ENCODE measurements at regions not wholly inside any gene's neighbourhood (a gene's known extent, or its start where the extent isn't known, plus 50 kb on each side); places are given as distances from the start of the nearest gene placed in this dataset.
"Not testable (repeated sequence)": the region's sequence is repeated elsewhere in the genome, so short reads cannot be mapped to it uniquely, and the experiment has no call there.

GRCh38 chr5:39759701-39760100 lies 334.9 kb upstream of the DAB2 start:
- Histone ChIP-seq H3K4me3 (ENCODE audit: low read length) (no peak overlapping the region), H3K36me3 (ENCODE audit: control insufficient read depth, low read depth, low read length) (no peaks in the 10 kb centered on the region), H3K9ac (ENCODE audit: low read length) (no peak overlapping the region), H3K4me1 (ENCODE audit: control insufficient read depth, low read depth, low read length) (no peaks in the 10 kb centered on the region), H3K9me3 (ENCODE audit: control insufficient read depth, low read depth, low read length) (no peaks in the 10 kb centered on the region), H3K27me3 (ENCODE audit: control insufficient read depth, insufficient read depth, low read length) (no peaks in the 10 kb centered on the region), H3K27ac (ENCODE audit: low read length) (no peak overlapping the region)

GRCh38 chr5:39758426-39758825 lies 333.6 kb upstream of the DAB2 start:
- Histone ChIP-seq H3K4me1 (ENCODE audit: control insufficient read depth, low read depth, low read length) (no peaks in the 10 kb centered on the region), H3K27ac (ENCODE audit: low read length) (no peak overlapping the region), H3K9ac (ENCODE audit: low read length) (no peak overlapping the region)

GRCh38 chr5:39757131-39757530 lies 332.4 kb upstream of the DAB2 start:
- Histone ChIP-seq H3K36me3 (ENCODE audit: control insufficient read depth, low read depth, low read length) (no peaks in the 10 kb centered on the region), H3K27ac (ENCODE audit: low read length) (no peak overlapping the region), H3K4me1 (ENCODE audit: control insufficient read depth, low read depth, low read length) (no peaks in the 10 kb centered on the region), H3K9me3 (ENCODE audit: control insufficient read depth, low read depth, low read length) (no peaks in the 10 kb centered on the region), H3K4me3 (ENCODE audit: low read length) (no peak overlapping the region), H3K27me3 (ENCODE audit: control insufficient read depth, insufficient read depth, low read length) (no peaks in the 10 kb centered on the region), H3K9ac (ENCODE audit: low read length) (no peak overlapping the region)

More at GRCh38 chr5:39758426-39758825, 333.6 kb upstream of the DAB2 start:
- Histone ChIP-seq H3K4me3 (ENCODE audit: low read length) (no peak overlapping the region), H3K9me3 (ENCODE audit: control insufficient read depth, low read depth, low read length) (no peaks in the 10 kb centered on the region), H3K36me3 (ENCODE audit: control insufficient read depth, low read depth, low read length) (no peaks in the 10 kb centered on the region), H3K27me3 (ENCODE audit: control insufficient read depth, insufficient read depth, low read length) (no peaks in the 10 kb centered on the region)

GRCh38 chr5:39755986-39756385 lies 331.2 kb upstream of the DAB2 start:
- H3K9ac ChIP-seq (ENCODE audit: low read length) = no peak overlapping the region
- no peak overlapping the region for H3K27ac ChIP-seq (ENCODE audit: low read length)

GRCh38 chr5:39755452-39755851 lies 330.7 kb upstream of the DAB2 start:
- Histone ChIP-seq H3K36me3 (ENCODE audit: control insufficient read depth, low read depth, low read length) (no peaks in the 10 kb centered on the region), H3K9ac (ENCODE audit: low read length) (no peak overlapping the region), H3K4me1 (ENCODE audit: control insufficient read depth, low read depth, low read length) (no peaks in the 10 kb centered on the region), H3K27me3 (ENCODE audit: control insufficient read depth, insufficient read depth, low read length) (no peaks in the 10 kb centered on the region), H3K9me3 (ENCODE audit: control insufficient read depth, low read depth, low read length) (no peaks in the 10 kb centered on the region), H3K4me3 (ENCODE audit: low read length) (no peak overlapping the region), H3K27ac (ENCODE audit: low read length) (no peak overlapping the region)

More at GRCh38 chr5:39755986-39756385, 331.2 kb upstream of the DAB2 start:
- H3K36me3 ChIP-seq (ENCODE audit: control insufficient read depth, low read depth, low read length) = no peaks in the 10 kb centered on the region
- no peaks in the 10 kb centered on the region for H3K4me1 ChIP-seq (ENCODE audit: control insufficient read depth, low read depth, low read length)
- no peaks in the 10 kb centered on the region for H3K9me3 ChIP-seq (ENCODE audit: control insufficient read depth, low read depth, low read length)
- no peak overlapping the region for H3K4me3 ChIP-seq (ENCODE audit: low read length)
- H3K27me3 ChIP-seq (ENCODE audit: control insufficient read depth, insufficient read depth, low read length) = no peaks in the 10 kb centered on the region

- H3K27ac ChIP-seq (ENCODE audit: low read length); H3K27me3 ChIP-seq (ENCODE audit: control insufficient read depth, insufficient read depth, low read length); H3K9me3 ChIP-seq (ENCODE audit: control insufficient read depth, low read depth, low read length); H3K4me1 ChIP-seq (ENCODE audit: control insufficient read depth, low read depth, low read length); H3K36me3 ChIP-seq (ENCODE audit: control insufficient read depth, low read depth, low read length); H3K4me3 ChIP-seq (ENCODE audit: low read length); H3K9ac ChIP-seq (ENCODE audit: low read length): not testable (repeated sequence)
These were observed 329.0 kb upstream of the DAB2 start for GRCh38 chr5:39753747-39754146.

GRCh38 chr5:39750661-39751060 lies 325.9 kb upstream of the DAB2 start:
- Histone ChIP-seq H3K9me3 (ENCODE audit: control insufficient read depth, low read depth, low read length) (no peaks in the 10 kb centered on the region), H3K4me3 (ENCODE audit: low read length) (no peak overlapping the region), H3K9ac (ENCODE audit: low read length) (no peak overlapping the region), H3K36me3 (ENCODE audit: control insufficient read depth, low read depth, low read length) (no peaks in the 10 kb centered on the region), H3K4me1 (ENCODE audit: control insufficient read depth, low read depth, low read length) (no peaks in the 10 kb centered on the region), H3K27me3 (ENCODE audit: control insufficient read depth, insufficient read depth, low read length) (no peaks in the 10 kb centered on the region), H3K27ac (ENCODE audit: low read length) (no peak overlapping the region)

GRCh38 chr5:39742916-39743315 lies 318.1 kb upstream of the DAB2 start:
- Histone ChIP-seq H3K27me3 (ENCODE audit: control insufficient read depth, insufficient read depth, low read length) (no peaks in the 10 kb centered on the region), H3K4me3 (ENCODE audit: low read length) (no peak overlapping the region), H3K36me3 (ENCODE audit: control insufficient read depth, low read depth, low read length) (no peaks in the 10 kb centered on the region), H3K9me3 (ENCODE audit: control insufficient read depth, low read depth, low read length) (no peaks in the 10 kb centered on the region), H3K27ac (ENCODE audit: low read length) (no peak overlapping the region), H3K9ac (ENCODE audit: low read length) (no peak overlapping the region), H3K4me1 (ENCODE audit: control insufficient read depth, low read depth, low read length) (no peaks in the 10 kb centered on the region)

GRCh38 chr5:39740404-39740803 lies 315.6 kb upstream of the DAB2 start:
- Histone ChIP-seq H3K9ac (ENCODE audit: low read length) (no peak overlapping the region), H3K27me3 (ENCODE audit: control insufficient read depth, insufficient read depth, low read length) (no peaks in the 10 kb centered on the region), H3K4me1 (ENCODE audit: control insufficient read depth, low read depth, low read length) (no peaks in the 10 kb centered on the region), H3K4me3 (ENCODE audit: low read length) (no peak overlapping the region), H3K36me3 (ENCODE audit: control insufficient read depth, low read depth, low read length) (no peaks in the 10 kb centered on the region), H3K27ac (ENCODE audit: low read length) (no peak overlapping the region), H3K9me3 (ENCODE audit: control insufficient read depth, low read depth, low read length) (no peaks in the 10 kb centered on the region)

- Histone ChIP-seq H3K4me1 (ENCODE audit: control insufficient read depth, low read depth, low read length) (no peaks in the 10 kb centered on the region), H3K9me3 (ENCODE audit: control insufficient read depth, low read depth, low read length) (no peaks in the 10 kb centered on the region), H3K27ac (ENCODE audit: low read length) (no peak overlapping the region), H3K27me3 (ENCODE audit: control insufficient read depth, insufficient read depth, low read length) (no peaks in the 10 kb centered on the region), H3K36me3 (ENCODE audit: control insufficient read depth, low read depth, low read length) (no peaks in the 10 kb centered on the region), H3K9ac (ENCODE audit: low read length) (no peak overlapping the region), H3K4me3 (ENCODE audit: low read length) (no peak overlapping the region)
These were observed 307.4 kb upstream of the DAB2 start for GRCh38 chr5:39732166-39732565.

- Histone ChIP-seq H3K4me1 (ENCODE audit: control insufficient read depth, low read depth, low read length) (no peaks in the 10 kb centered on the region), H3K27me3 (ENCODE audit: control insufficient read depth, insufficient read depth, low read length) (no peaks in the 10 kb centered on the region), H3K9me3 (ENCODE audit: control insufficient read depth, low read depth, low read length) (no peaks in the 10 kb centered on the region), H3K4me3 (ENCODE audit: low read length) (no peak overlapping the region), H3K27ac (ENCODE audit: low read length) (no peak overlapping the region), H3K36me3 (ENCODE audit: control insufficient read depth, low read depth, low read length) (no peaks in the 10 kb centered on the region), H3K9ac (ENCODE audit: low read length) (no peak overlapping the region)
These were observed 305.9 kb upstream of the DAB2 start for GRCh38 chr5:39730699-39731098.

GRCh38 chr5:39730006-39730405 lies 305.2 kb upstream of the DAB2 start:
- H3K27me3 ChIP-seq (ENCODE audit: control insufficient read depth, insufficient read depth, low read length) = no peaks in the 10 kb centered on the region
- no peak overlapping the region for H3K4me3 ChIP-seq (ENCODE audit: low read length)
- H3K9ac ChIP-seq (ENCODE audit: low read length) = no peak overlapping the region
- no peaks in the 10 kb centered on the region for H3K4me1 ChIP-seq (ENCODE audit: control insufficient read depth, low read depth, low read length)
- no peak overlapping the region for H3K27ac ChIP-seq (ENCODE audit: low read length)
- H3K36me3 ChIP-seq (ENCODE audit: control insufficient read depth, low read depth, low read length) = no peaks in the 10 kb centered on the region
- H3K9me3 ChIP-seq (ENCODE audit: control insufficient read depth, low read depth, low read length) = no peaks in the 10 kb centered on the region

All from iPS-18a (cell line).